Loucy (cell line): ENCODE measurements at regions not wholly inside any gene's neighbourhood (a gene's known extent, or its start where the extent isn't known, plus 50 kb on each side); places are given as distances from the start of the nearest gene placed in this dataset.

Source experiments
- H2AFZ ChIP-seq: fragments of 200-600 bp; sonication (generic); 2 replicates; pipeline ENCODE4 v1.6.0; 2016; ENCODE audit warnings: antibody characterized with exemption, mild to moderate bottlenecking, low read length, moderate library complexity
- H3F3A ChIP-seq: fragments of 200-600 bp; 2 replicates; pipeline ENCODE4 v1.6.0; 2016; ENCODE audit warnings: antibody characterized with exemption, low read depth, mild to moderate bottlenecking
- H3K27me3 ChIP-seq: fragments of 200-600 bp; sonication (generic); 2 replicates; pipeline ENCODE4 v1.6.1; 2014; ENCODE audit warnings: low read length, mild to moderate bottlenecking; ENCODE audit not compliant: insufficient read depth, poor library complexity, severe bottlenecking
- H3K36me3 ChIP-seq: fragments of 200-600 bp; sonication (generic); 2 replicates; pipeline ENCODE4 v1.6.1; 2016; ENCODE audit warnings: low read length; ENCODE audit not compliant: insufficient read depth
- H3K4me1 ChIP-seq: fragments of 200-600 bp; sonication (generic); 2 replicates; pipeline ENCODE4 v1.5.1; 2014; ENCODE audit warnings: low read length, mild to moderate bottlenecking; ENCODE audit not compliant: insufficient read depth, poor library complexity, severe bottlenecking
- H3K4me2 ChIP-seq: fragments of 200-600 bp; sonication (generic); 2 replicates; pipeline ENCODE4 v1.6.0; 2014; ENCODE audit warnings: antibody characterized with exemption, low read length, low read depth, mild to moderate bottlenecking; ENCODE audit not compliant: poor library complexity, severe bottlenecking
- H3K4me3 ChIP-seq: fragments of 200-600 bp; sonication (generic); 2 replicates; pipeline ENCODE4 v1.5.1; 2014; ENCODE audit warnings: low read length, mild to moderate bottlenecking, mixed read lengths; ENCODE audit not compliant: poor library complexity, severe bottlenecking
- H3K79me2 ChIP-seq: fragments of 200-600 bp; sonication (generic); 2 replicates; pipeline ENCODE4 v1.6.1; 2014; ENCODE audit warnings: low read length; ENCODE audit not compliant: insufficient read depth
- H3K9ac ChIP-seq: fragments of 200-600 bp; sonication (generic); 2 replicates; pipeline ENCODE4 v1.6.0; 2014; ENCODE audit warnings: mild to moderate bottlenecking, low read depth, low read length, moderate library complexity; ENCODE audit not compliant: poor library complexity, severe bottlenecking
- H3K9me2 ChIP-seq: fragments of 200-600 bp; sonication (generic); replicated peaks from 2 replicates; pipeline ENCODE4 v1.6.1; 2016; ENCODE audit warnings: low read depth, low read length, mixed read lengths
- H3K9me3 ChIP-seq: fragments of 200-600 bp; sonication (generic); 2 replicates; pipeline ENCODE4 v1.6.1; 2014; ENCODE audit warnings: mild to moderate bottlenecking, antibody characterized with exemption, low read length, low read depth; ENCODE audit not compliant: insufficient read depth
- H4K20me1 ChIP-seq: fragments of 200-600 bp; sonication (generic); 2 replicates; pipeline ENCODE4 v1.6.0; 2014; ENCODE audit warnings: antibody characterized with exemption, low read length, mild to moderate bottlenecking; ENCODE audit not compliant: insufficient read depth, poor library complexity, severe bottlenecking
- EZH2phosphoT487 ChIP-seq: fragments of 200-600 bp; IDR thresholded peaks from 2 replicates; pipeline ENCODE4 v1.6.1; 2018; ENCODE audit warnings: antibody characterized with exemption, mild to moderate bottlenecking, moderate library complexity, borderline replicate concordance
- TF ChIP-seq, protein P1 (sequence below): fragments of 200-600 bp; sonication (generic); conservative IDR thresholded peaks from 2 replicates; pipeline ENCODE4 v1.5.1; 2014; ENCODE audit warnings: mild to moderate bottlenecking, antibody characterized with exemption, low read length

DNA sequence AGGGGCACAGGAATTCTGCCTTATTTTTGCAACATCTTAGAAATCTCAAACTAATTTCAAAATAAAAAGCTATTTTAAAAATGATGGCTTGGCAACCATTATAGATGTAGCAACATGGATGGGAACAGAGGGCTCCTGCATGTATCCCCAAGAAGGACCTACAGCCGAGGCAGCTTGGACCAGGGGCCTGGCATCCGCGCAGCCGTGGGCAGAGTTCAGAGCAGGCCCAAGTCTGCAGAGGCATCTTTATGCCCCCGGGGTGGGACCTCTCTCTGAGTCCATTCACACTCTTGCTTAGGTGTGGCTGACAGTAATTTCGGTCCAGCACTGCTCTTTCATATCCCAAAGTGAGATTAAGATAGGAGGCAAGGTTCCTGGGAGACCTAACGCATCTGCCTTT lies 425.8 kb upstream of the MYT1L start:
- Histone ChIP-seq H3K9ac (no peak overlapping the region), H3K4me3 (no peak overlapping the region), H3K4me2 (no peak overlapping the region), H3K9me2 (no peaks in the 10 kb centered on the region), H2AFZ (no peak overlapping the region), H3K79me2 (no peaks in the 10 kb centered on the region), H3K27me3 (no peaks in the 10 kb centered on the region), H4K20me1 (no peaks in the 10 kb centered on the region), H3K4me1 (no peaks in the 10 kb centered on the region), H3K9me3 (peaks cover 3% of the 10 kb centered on the region; the same call in 1 of the 2 replicates), H3K36me3 (no peaks in the 10 kb centered on the region), H3F3A (no peaks in the 10 kb centered on the region)
- TF ChIP-seq, protein P1, sequence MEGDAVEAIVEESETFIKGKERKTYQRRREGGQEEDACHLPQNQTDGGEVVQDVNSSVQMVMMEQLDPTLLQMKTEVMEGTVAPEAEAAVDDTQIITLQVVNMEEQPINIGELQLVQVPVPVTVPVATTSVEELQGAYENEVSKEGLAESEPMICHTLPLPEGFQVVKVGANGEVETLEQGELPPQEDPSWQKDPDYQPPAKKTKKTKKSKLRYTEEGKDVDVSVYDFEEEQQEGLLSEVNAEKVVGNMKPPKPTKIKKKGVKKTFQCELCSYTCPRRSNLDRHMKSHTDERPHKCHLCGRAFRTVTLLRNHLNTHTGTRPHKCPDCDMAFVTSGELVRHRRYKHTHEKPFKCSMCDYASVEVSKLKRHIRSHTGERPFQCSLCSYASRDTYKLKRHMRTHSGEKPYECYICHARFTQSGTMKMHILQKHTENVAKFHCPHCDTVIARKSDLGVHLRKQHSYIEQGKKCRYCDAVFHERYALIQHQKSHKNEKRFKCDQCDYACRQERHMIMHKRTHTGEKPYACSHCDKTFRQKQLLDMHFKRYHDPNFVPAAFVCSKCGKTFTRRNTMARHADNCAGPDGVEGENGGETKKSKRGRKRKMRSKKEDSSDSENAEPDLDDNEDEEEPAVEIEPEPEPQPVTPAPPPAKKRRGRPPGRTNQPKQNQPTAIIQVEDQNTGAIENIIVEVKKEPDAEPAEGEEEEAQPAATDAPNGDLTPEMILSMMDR, result no peak
- no peak for TF ChIP-seq EZH2phosphoT487

DNA sequence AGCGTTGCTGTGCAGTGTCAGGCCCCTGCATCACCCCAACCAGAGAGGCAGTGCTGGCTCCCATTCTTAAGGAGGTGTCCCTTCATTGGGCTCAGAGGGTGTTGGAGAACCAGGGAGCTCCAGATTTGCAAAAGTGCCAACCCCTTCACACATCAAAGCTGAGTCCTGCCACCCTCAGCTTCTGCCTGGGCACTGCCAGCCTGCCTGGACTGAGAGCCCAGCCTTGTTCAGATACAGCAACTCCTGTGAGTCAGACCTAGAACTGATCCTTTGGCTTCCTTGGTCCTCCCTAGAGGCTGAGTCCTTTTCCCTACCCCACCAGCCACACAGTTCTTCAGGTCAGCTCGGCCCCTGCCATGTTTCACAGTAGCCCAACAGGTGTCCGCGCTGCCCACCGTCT lies 424.9 kb upstream of the MYT1L start:
- Histone ChIP-seq H3K9ac (no peak overlapping the region), H3K4me2 (no peak overlapping the region), H3K36me3 (no peaks in the 10 kb centered on the region), H4K20me1 (no peaks in the 10 kb centered on the region), H3K4me1 (no peaks in the 10 kb centered on the region), H3K9me2 (no peaks in the 10 kb centered on the region), H3K4me3 (no peak overlapping the region), H3K9me3 (no peaks in the 10 kb centered on the region; the same call in 1 of the 2 replicates), H3F3A (no peaks in the 10 kb centered on the region), H3K27me3 (no peaks in the 10 kb centered on the region), H3K79me2 (no peaks in the 10 kb centered on the region), H2AFZ (no peak overlapping the region)
- no peak for TF ChIP-seq EZH2phosphoT487
- TF ChIP-seq, protein P1, result no peak

DNA sequence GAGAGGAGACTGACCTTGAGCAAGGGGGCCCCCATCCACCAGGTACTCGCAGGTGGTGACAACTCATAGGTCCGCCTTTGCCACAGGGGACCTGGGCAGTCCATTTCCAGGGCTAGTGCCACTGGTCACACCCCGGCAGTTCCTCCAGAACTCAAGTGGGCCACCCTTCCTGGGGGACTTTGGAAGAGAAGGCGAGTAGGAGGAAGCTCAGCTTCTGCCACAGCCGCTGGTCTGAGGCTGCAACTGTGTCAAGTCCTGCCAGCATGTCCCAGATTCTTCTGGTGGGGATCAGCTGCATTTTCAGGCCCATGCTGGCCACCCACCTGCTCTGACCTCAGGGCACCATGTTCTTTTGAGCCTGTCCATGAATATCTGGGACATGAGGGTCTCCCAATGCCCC lies 423.9 kb upstream of the MYT1L start:
- Histone ChIP-seq H3K4me1 (no peaks in the 10 kb centered on the region), H4K20me1 (no peaks in the 10 kb centered on the region), H3K9me3 (no peaks in the 10 kb centered on the region; the same call in 1 of the 2 replicates), H2AFZ (no peak overlapping the region), H3F3A (no peaks in the 10 kb centered on the region), H3K79me2 (no peaks in the 10 kb centered on the region), H3K9me2 (no peaks in the 10 kb centered on the region), H3K9ac (no peak overlapping the region), H3K4me3 (no peak overlapping the region), H3K36me3 (no peaks in the 10 kb centered on the region), H3K27me3 (no peaks in the 10 kb centered on the region), H3K4me2 (no peak overlapping the region)
- no peak for TF ChIP-seq EZH2phosphoT487
- TF ChIP-seq, protein P1, result no peak
